Gastroesophageal sphincter (tissue), 3 donors: ENCODE measurements at regions not wholly inside any gene's neighbourhood (a gene's known extent, or its start where the extent isn't known, plus 50 kb on each side); places are given as distances from the start of the nearest gene placed in this dataset.

Experiments
- CTCF ChIP-seq, 4 experiments: fragments of 200-600 bp in 2 of 4; fragments of 450-650 bp in 2 of 4; sonication (generic) in 1 of 4; IDR thresholded peaks; one replicate each; pipeline ENCODE4 v1.5.1; 2017 to 2019; ENCODE audit warnings: antibody characterized with exemption in 4 of 4, mild to moderate bottlenecking in 2 of 4, moderate library complexity in 2 of 4
- EP300 ChIP-seq: sonication (generic); formaldehyde crosslinking; IDR thresholded peaks from one replicate; pipeline ENCODE4 v1.6.1; 2017; ENCODE audit warnings: antibody characterized with exemption, mild to moderate bottlenecking
- POLR2A ChIP-seq, 2 donors: fragments of 450-650 bp; IDR thresholded peaks; one replicate each; pipeline ENCODE4 v1.6.1; 2017; ENCODE audit warnings: antibody characterized with exemption in 2 of 2, mild to moderate bottlenecking in 2 of 2, moderate library complexity in 1 of 2
- POLR2AphosphoS5 ChIP-seq: sonication (generic); formaldehyde crosslinking; IDR thresholded peaks from one replicate; pipeline ENCODE4 v1.6.1; 2017; ENCODE audit warnings: antibody characterized with exemption

GRCh38 chr16:52069866-52070265, 477.1 kb downstream of the TOX3 start:
- TF ChIP-seq CTCF (IDR thresholded peaks at IDR 0.05) = no peak
- TF ChIP-seq POLR2A (IDR thresholded peaks at IDR 0.05) = no peak
- TF ChIP-seq EP300 = no peak
- no peak for TF ChIP-seq POLR2AphosphoS5
